Heart right ventricle (tissue), 16 donors: ENCODE measurements at regions not wholly inside any gene's neighbourhood (a gene's known extent, or its start where the extent isn't known, plus 50 kb on each side); places are given as distances from the start of the nearest gene placed in this dataset.
A peak's percentile ranks its signal among the peaks of the same experiment; 100 is the strongest.

Source experiments
- ATAC-seq, 8 donors: fragments of 200-7000 bp; cut with Tn5 transposase; one replicate each; pipeline ENCODE4 v1.9.1; 2020; ENCODE audit warnings: mild to moderate bottlenecking in 8 of 8, moderate library complexity in 8 of 8, moderate number of reproducible peaks in 1 of 8
- DNase-seq, 2 donors: peaks; one replicate each; pipeline ENCODE4 v3.0.0-alpha.2; 2020
- H3K27ac ChIP-seq, 10 donors: fragments of 200-600 bp; sonication (generic) in 2 of 10; one replicate each; pipeline versions ENCODE4 v1.5.0 to v1.8.0; 2020 to 2022; ENCODE audit warnings: mild to moderate bottlenecking in 3 of 10
- H3K27me3 ChIP-seq, 7 donors: fragments of 200-600 bp; one replicate each; pipeline ENCODE4 v1.8.0; 2021 to 2022; ENCODE audit warnings: mild to moderate bottlenecking in 2 of 7
- H3K36me3 ChIP-seq, 9 donors: fragments of 200-600 bp; sonication (generic) in 1 of 9; one replicate each; pipeline versions ENCODE4 v1.5.0 to v1.8.0; 2020 to 2022; ENCODE audit warnings: mild to moderate bottlenecking in 2 of 9
- H3K4me1 ChIP-seq, 9 donors: fragments of 200-600 bp; sonication (generic) in 1 of 9; one replicate each; pipeline versions ENCODE4 v1.5.0 to v1.8.0; 2020 to 2022; ENCODE audit warnings: mild to moderate bottlenecking in 4 of 9
- H3K4me3 ChIP-seq, 10 donors: fragments of 200-600 bp; sonication (generic) in 2 of 10; one replicate each; pipeline versions ENCODE4 v1.5.0 to v1.8.0; 2020 to 2022; ENCODE audit warnings: mild to moderate bottlenecking in 7 of 10, moderate library complexity in 2 of 10
- H3K9me3 ChIP-seq, 11 donors: fragments of 200-600 bp in 10 of 11; sonication (generic) in 2 of 11; one replicate each; pipeline versions ENCODE4 v1.5.0 to v1.8.0; 2013 to 2022; ENCODE audit warnings: mild to moderate bottlenecking in 2 of 11, control low read depth in 1 of 11, moderate library complexity in 1 of 11
- CTCF ChIP-seq, 9 donors: fragments of 200-600 bp; sonication (generic) in 2 of 9; IDR thresholded peaks; one replicate each; pipeline versions ENCODE4 v1.5.0 to v1.8.0; 2021 to 2022; ENCODE audit warnings: antibody characterized with exemption in 9 of 9, mild to moderate bottlenecking in 5 of 9, moderate library complexity in 1 of 9
- WGBS, 2 donors: extraction: QIAGEN DNeasy Blood & Tissue Kit; methylation state at CpG; one replicate each; pipeline ENCODE4 v1.1.7; 2013; ENCODE audit warnings: inconsistent platforms in 1 of 2; 5-methylcytosine and 5-hydroxymethylcytosine counted together
- intact Hi-C, 10 donors: fragments of 100-400 bp; cut with DNase I; formaldehyde crosslinking; loops; one replicate each; pipeline versions ENCODE4 v1.11.1 to v1.14.2; 2022
- donor health status: Arrhythmogenic right ventricular cardiomyopathy.
- donor health status: ischemic (EF 13 %, LVEDD 7.1; RV severe dilation, severe dysfunction).
- donor health status: healthy with polysubstance abuse.
- donor health status: DM: no; HTN: yes; CAD: no.
- donor health status: DM: no; HTN: no; CAD: no.
- donor health status: ischemic (EF 25% LVEDD 6.9; RV normal size, moderate dysfunction).
- donor health status: ischemic (EF 25% LVEDD 5.7; RV mildly dilated, moderate dysfunction).
- donor health status: healthy.
- donor health status: DM: yes; HTN: yes; CAD: no.
- donor health status: Ischemic cardiomyopathy.
- donor health status: ischemic (EF 35%, LVEDD 5.7; RV mildly dilated, moderate dysfunction).
- donor health status: nonischemic (EF 11% LVEDD 7.7; RV severe dilation, severe dysfunction).
- donor health status: DM: yes; HTN: yes; CAD: no.
- donor health status: PGD.
- donor health status: ischemic (EF 29% LVEDD 5.4; RV normal size, mild dysfunction).
- donor health status: nonischemic (EF 23%, LVEDD 6.1; RV moderate dilation, normal function).

GRCh38 chr6:134512981-134513391, 195.1 kb upstream of the SGK1 start:
- Histone ChIP-seq H3K27ac (peak overlapping the region in 7 of 10 donors; percentile 20 to 75 (median 46)), H3K36me3 (no peaks in the 10 kb centered on the region), H3K4me3 (no peak overlapping the region), H3K4me1 (peaks cover 0 to 48% (median 33%) of the 10 kb centered on the region in 9 donors), H3K27me3 (no peaks in the 10 kb centered on the region), H3K9me3 (no peaks in the 10 kb centered on the region)
- WGBS, 2 donors, result 47 to 52% methylated on average over 2 of the region's 2 CpGs
- intact Hi-C loops, result loop anchor here in 5 of 10 donors (10.0 kb wide), 3 partner anchors 168 to 338 kb away; no protein-coding TSS in a partner anchor
- peak; percentile 53 to 62 for DNase-seq
- peak; percentile 49 to 75 (median 61) for ATAC-seq
- TF ChIP-seq CTCF (IDR thresholded peaks at IDR 0.05), result no peak

GRCh38 chr6:134511984-134512683, 194.2 kb upstream of the SGK1 start:
- no peak for ATAC-seq
- peaks cover 0 to 40% (median 24%) of the 10 kb centered on the region in 9 donors for H3K4me1 ChIP-seq
- no peaks in the 10 kb centered on the region for H3K27me3 ChIP-seq
- H3K36me3 ChIP-seq, result no peaks in the 10 kb centered on the region
- H3K4me3 ChIP-seq, result no peak overlapping the region
- TF ChIP-seq CTCF (IDR thresholded peaks at IDR 0.05), result no peak
- H3K27ac ChIP-seq, result peak overlapping the region in 7 of 10 donors; percentile 20 to 75 (median 46)
- no peaks in the 10 kb centered on the region for H3K9me3 ChIP-seq
- intact Hi-C loops, result loop anchor here in 5 of 10 donors (10.0 kb wide), 3 partner anchors 167 to 337 kb away; no protein-coding TSS in a partner anchor
- WGBS, 2 donors, result 96% methylated on average over 7 of the region's 7 CpGs
- DNase-seq, result no peak

GRCh38 chr6:134510920-134511319, 193.0 kb upstream of the SGK1 start:
- Histone ChIP-seq H3K4me1 (peaks cover 0 to 33% (median 19%) of the 10 kb centered on the region in 9 donors), H3K36me3 (no peaks in the 10 kb centered on the region), H3K9me3 (no peaks in the 10 kb centered on the region), H3K27ac (peak overlapping the region in 4 of 10 donors; percentile 14 to 66 (median 22)), H3K4me3 (no peak overlapping the region), H3K27me3 (no peaks in the 10 kb centered on the region)
- WGBS, 2 donors, result 51 to 56% methylated on average over 3 of the region's 3 CpGs
- DNase-seq, result no peak
- intact Hi-C loops, result loop anchor here in 5 of 10 donors (10.0 kb wide), 3 partner anchors 166 to 336 kb away; no protein-coding TSS in a partner anchor
- peak in 4 of 8 donors; percentile 32 to 61 (median 55) for ATAC-seq
- no peak for TF ChIP-seq CTCF (IDR thresholded peaks at IDR 0.05)

- Histone ChIP-seq H3K36me3 (no peaks in the 10 kb centered on the region), H3K27ac (no peak overlapping the region), H3K9me3 (no peaks in the 10 kb centered on the region), H3K4me1 (peaks cover 0 to 33% (median 19%) of the 10 kb centered on the region in 9 donors), H3K4me3 (no peak overlapping the region), H3K27me3 (no peaks in the 10 kb centered on the region)
- intact Hi-C loops, result loop anchor here in 5 of 10 donors (10.0 kb wide), 3 partner anchors 165 to 335 kb away; no protein-coding TSS in a partner anchor
- 84 to 99% methylated on average over 4 of the region's 4 CpGs for WGBS, 2 donors
- no peak for TF ChIP-seq CTCF (IDR thresholded peaks at IDR 0.05)
- ATAC-seq (no peak), DNase-seq (no peak)
Observed at GRCh38 chr6:134510142-134510541, 192.2 kb upstream of the SGK1 start.
